ENCODE measurements at regions not wholly inside any gene's neighbourhood (a gene's known extent, or its start where the extent isn't known, plus 50 kb on each side); places are given as distances from the start of the nearest gene placed in this dataset.
"Not testable (repeated sequence)": the region's sequence is repeated elsewhere in the genome, so short reads cannot be mapped to it uniquely, and the experiment has no call there.

DNA sequence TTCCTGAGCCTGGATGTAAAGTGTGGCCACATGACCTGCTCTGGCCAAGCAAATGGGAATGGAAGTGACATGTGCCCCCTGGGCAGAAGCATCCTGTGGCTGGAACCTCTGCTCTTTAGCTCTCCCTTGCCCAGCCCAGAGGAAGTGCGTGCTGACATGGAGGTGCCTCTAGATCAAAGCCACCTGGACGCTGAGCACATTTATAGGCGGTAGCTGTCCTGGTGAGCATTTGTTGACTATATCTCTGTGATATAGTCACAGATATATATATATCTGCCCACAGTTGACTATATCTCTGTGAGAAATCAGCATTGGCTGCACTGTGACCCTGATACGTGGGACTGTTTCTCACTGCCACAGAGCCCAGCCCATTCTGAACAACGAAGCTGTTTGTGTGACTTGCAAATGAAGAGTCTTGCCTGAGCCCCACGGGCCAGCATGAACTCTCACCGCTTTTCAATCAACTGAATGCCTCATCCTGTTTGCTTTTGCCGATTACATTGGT is 118.8 kb downstream of the C16orf95 start:
- Mint-ChIP-seq H3K36me3 (no peaks in the 10 kb centered on the region), H3K9me3 (no peaks in the 10 kb centered on the region), H3K27ac (no peak overlapping the region)
- no peak for DNase-seq (ENCODE audit: low spot score in 2 of 2)
- ATAC-seq = no peak

DNA sequence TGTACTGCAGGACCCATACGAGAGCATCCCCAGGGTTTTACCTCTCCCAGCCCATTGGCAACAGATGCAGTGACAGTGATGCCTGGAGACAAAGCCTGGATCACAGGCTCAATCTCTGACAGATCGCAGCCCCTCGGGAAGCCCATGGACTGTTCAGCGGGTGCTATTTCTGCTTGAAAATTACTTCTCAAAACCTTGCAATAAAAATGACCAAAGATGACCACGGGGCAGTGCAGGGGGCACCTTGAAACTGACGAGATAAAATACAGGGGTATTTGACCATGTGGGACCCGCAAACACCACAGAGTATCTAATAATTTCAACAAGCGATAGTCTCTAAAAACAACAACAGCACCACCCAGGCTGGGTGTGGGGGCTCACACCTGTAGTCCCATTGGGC is 118.3 kb downstream of the C16orf95 start:
- no peak overlapping the region for H3K27ac Mint-ChIP-seq
- DNase-seq (ENCODE audit: low spot score in 2 of 2) = no peak
- H3K36me3 Mint-ChIP-seq = no peaks in the 10 kb centered on the region
- no peak for ATAC-seq
- no peaks in the 10 kb centered on the region for H3K9me3 Mint-ChIP-seq

DNA sequence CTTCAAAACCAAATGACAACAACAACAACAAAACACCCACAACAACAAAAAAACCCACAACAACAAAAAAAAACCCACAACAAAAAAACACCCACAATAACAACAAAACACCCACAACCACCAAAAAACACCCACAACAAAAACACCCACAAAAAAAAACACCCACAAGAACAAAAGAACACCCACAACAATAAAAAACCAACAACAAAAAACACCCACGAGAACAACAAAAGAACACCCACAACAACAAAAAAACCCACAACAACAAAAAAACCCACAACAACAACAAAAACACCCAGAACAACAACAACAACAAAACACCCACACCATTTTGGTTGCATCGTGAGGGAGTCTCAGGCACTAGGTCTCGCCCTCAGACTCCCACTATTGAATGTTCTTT is 117.8 kb downstream of the C16orf95 start:
- DNase-seq (ENCODE audit: low spot score in 2 of 2) (no peak), ATAC-seq (no peak)
- H3K36me3 Mint-ChIP-seq = no peaks in the 10 kb centered on the region
- H3K27ac Mint-ChIP-seq = peak overlapping the region in 1 of 2 donors; percentile 18
- no peaks in the 10 kb centered on the region for H3K9me3 Mint-ChIP-seq

DNA sequence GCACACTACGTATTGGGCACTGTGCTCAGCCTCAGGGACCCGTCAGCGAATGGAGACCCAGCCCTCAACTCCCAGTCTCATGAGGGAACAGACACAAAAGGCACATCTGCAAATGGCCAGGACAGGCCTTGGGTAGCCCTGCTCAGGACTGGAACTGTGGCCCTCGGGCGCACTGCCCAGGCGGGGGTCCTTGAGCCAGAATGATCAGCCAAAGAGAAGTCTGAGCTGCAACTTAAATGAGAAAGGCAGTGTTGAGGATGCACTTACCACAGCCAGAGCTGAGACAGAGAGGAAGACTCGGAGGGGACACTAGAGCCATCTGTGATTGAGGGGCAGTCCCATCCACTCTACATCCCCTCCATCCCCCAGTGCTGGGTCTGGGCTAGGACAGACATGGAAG is 117.3 kb downstream of the C16orf95 start:
- H3K36me3 Mint-ChIP-seq = no peaks in the 10 kb centered on the region
- ATAC-seq (no peak), DNase-seq (ENCODE audit: low spot score in 2 of 2) (no peak)
- no peaks in the 10 kb centered on the region for H3K9me3 Mint-ChIP-seq
- no peak overlapping the region for H3K27ac Mint-ChIP-seq

DNA sequence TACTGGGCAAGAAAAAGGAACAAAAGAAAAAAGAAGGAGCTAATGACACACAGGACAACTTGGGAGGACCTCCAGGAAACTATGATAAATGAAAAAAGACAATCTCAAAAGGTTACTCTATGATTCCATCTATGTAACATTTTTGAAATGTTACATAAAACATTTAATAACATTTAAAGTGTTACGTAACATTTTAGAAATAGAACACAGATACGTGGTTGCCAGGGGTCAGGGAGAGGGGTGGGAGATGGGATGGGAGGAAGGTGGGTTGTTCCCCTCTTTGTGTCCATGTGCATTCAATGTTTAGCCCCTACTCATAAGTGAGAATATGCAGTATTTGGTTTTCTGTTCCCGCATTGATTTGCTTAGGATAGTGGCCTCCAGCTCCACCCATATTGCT is 116.6 kb downstream of the C16orf95 start:
- ATAC-seq = no peak
- no peaks in the 10 kb centered on the region for H3K36me3 Mint-ChIP-seq
- DNase-seq (ENCODE audit: low spot score in 2 of 2) = no peak
- H3K9me3 Mint-ChIP-seq = no peaks in the 10 kb centered on the region
- H3K27ac Mint-ChIP-seq = no peak overlapping the region

DNA sequence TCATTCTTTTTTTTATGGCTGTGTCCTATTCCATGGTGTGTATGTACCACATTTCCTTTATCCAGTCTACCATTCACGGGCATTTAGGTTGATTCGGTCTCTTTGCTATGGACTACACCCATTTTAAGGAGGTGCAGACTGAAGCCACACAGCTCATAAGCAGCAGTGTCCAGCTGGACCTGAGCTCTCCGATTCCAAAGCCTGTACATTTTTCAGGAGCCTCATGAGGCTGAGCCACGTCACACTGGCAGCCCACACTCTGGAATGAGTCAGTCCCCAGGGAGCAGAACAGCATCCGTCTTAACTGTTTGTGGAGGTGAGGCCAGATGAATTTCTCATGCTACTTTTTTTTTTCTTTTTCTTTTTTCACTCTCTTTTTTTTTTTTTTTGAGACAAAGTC is 116.1 kb downstream of the C16orf95 start:
- Mint-ChIP-seq H3K27ac (no peak overlapping the region), H3K9me3 (no peaks in the 10 kb centered on the region), H3K36me3 (no peaks in the 10 kb centered on the region)
- DNase-seq (ENCODE audit: low spot score in 2 of 2) (no peak), ATAC-seq (no peak)

DNA sequence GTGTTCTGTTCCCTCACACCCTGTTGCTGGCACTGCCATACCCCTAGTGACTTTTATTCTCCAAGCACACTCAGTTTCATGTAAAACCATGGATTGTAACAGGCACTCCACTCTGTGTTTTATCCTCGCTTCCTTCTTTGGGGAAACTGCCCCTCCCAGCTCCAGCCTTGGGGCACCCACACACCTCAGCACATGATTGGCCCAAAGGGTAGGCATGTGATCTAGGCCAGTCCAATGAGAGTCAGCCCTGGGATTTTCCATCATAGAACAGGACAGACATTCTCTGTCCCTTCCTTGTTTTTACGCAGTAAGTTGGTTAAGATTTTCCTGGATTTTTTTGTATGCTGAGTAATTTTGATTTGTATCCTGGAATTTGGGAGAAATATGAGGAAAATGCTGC is 115.4 kb downstream of the C16orf95 start:
- peak overlapping the region in 1 of 2 donors; percentile 47 for H3K27ac Mint-ChIP-seq
- ATAC-seq (no peak), DNase-seq (ENCODE audit: low spot score in 2 of 2) (no peak)
- H3K36me3 Mint-ChIP-seq = no peaks in the 10 kb centered on the region
- H3K9me3 Mint-ChIP-seq = no peaks in the 10 kb centered on the region

DNA sequence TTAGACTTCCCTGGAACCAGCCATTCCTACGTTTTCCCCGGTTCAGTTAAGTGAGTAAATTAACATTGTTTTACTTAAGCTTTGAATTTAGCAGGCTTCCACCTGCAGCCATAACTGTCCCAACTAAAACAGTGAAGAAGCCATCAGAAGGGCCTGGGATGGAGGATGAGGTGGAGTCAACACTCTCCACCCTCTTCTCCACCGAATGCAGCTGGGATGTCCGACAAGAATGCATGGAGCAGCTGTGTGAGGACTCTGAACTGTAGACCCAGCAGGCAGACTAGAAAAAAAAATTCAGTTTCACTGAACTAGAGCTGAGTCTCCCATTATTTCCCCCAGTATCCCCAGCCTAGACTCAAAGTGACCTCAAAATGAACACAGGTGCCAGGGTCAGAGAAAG is 114.8 kb downstream of the C16orf95 start:
- DNase-seq (ENCODE audit: low spot score in 2 of 2) = no peak
- no peak for ATAC-seq
- Mint-ChIP-seq H3K36me3 (no peaks in the 10 kb centered on the region), H3K27ac (no peak overlapping the region), H3K9me3 (no peaks in the 10 kb centered on the region)

DNA sequence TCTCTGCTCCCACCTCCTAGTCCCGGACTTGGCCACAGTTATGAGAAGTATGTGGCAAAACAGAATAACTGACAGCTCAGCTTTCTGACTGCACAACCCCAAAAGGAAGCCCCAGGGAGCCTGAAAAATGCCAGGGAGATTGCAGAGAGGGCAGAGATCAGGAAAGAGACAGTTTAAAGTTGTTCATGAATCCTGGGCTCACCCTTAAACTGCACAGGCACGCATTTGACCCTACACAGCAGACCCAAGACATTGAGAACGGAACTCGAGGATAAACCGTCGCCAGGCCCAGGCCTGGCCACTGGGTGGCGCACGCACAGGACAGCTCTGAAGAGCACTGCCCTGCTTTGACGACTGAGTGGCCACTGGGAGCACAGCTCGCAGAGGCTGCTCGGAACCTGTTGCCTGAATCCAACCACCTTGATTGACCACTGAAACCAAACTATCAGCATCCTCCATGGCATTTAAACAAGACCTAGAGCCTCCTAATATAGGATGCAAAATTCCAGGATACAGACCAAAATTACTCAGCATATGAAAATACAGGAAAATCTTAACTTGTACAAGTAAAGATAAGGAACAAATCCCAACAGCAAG is 114.0 kb downstream of the C16orf95 start:
- Mint-ChIP-seq H3K9me3 (no peaks in the 10 kb centered on the region), H3K36me3 (no peaks in the 10 kb centered on the region), H3K27ac (no peak overlapping the region)
- peak; percentile 82 to 86 for ATAC-seq
- DNase-seq (ENCODE audit: low spot score in 2 of 2) = peak in 1 of 2 donors; percentile 73

DNA sequence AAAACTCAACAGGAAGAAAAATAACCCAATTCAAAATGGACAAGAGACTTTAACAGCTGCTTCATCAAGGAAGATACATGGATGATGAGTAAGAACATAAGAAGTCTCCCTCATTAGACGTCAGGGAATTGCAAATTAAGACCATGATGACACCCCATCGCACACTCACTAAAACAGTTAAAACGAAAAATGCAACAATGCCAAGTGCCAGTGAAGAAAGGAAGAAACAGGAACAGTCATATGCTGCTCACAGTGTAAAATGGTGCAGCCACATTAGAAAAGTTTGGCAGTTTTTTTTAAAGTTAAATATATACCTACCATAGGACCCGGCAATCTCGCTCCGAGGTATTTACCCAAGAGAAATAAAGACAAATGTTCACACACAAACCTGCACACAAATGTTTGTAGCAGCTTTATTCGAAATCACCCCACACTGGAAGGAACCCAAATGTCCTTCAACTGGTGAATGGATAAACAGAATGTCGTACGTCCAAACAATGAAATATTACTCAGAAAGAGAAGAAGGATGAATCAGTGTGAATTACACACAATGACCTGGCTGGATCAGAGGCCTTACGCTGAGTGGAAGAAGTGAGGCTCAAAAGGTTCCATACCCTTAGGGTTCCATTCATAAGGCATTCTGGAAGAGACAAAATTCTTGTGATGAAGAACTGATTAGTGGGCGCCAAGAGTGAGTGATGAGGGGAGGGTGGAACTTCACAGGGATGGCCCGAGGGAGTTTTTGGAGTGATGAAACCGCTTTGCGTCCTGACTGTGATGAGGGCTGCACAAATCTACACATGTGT is 110.3 kb downstream of the C16orf95 start:
- no peak for DNase-seq (ENCODE audit: low spot score in 2 of 2)
- Mint-ChIP-seq H3K36me3 (no peaks in the 10 kb centered on the region), H3K27ac (no peak overlapping the region), H3K9me3 (no peaks in the 10 kb centered on the region)
- ATAC-seq = no peak

DNA sequence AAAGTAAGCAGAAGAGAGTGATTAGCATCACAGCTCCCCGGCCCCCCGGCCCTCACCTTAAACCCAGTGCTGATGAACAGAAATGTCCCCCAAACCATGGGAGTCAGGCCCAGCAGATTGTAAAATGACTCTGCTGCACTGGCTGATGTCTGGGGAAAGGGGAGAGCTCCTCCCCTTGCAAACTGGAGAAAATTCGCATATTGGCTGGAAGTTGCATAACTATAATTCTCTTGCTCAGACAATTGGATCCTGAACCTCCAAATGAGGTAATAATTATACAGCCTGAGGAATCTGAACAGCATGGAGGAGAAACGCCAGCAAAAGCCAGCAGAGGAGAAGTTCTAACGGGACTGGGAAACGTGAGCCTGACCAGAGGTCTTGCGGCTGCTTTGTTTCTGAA is 109.7 kb downstream of the C16orf95 start:
- no peak overlapping the region for H3K27ac Mint-ChIP-seq

DNA sequence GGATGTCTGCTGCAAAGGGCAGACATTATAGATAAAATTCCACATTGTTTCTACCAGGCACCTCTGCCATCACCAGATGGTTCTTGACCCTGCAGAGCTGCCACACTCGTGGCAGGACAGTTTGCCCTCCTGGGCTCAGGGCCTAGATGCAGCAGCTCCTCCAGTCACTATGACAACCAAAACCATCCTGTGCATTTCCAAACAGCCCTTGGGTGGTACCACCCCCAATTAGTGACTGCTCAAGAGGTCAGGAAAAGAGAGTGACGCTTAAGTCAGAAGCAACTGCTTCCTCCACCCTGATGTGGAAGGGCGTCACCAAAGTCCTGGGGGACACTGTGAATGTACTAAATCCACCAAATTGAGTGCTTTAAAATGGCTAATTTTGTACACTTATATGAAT is 109.2 kb downstream of the C16orf95 start:
- no peaks in the 10 kb centered on the region for H3K9me3 Mint-ChIP-seq
- DNase-seq (ENCODE audit: low spot score in 2 of 2) (no peak), ATAC-seq (no peak)
- H3K27ac Mint-ChIP-seq = no peak overlapping the region
- H3K36me3 Mint-ChIP-seq = no peaks in the 10 kb centered on the region

More for the DNA sequence above, 109.7 kb downstream of the C16orf95 start:
- Mint-ChIP-seq H3K36me3 (no peaks in the 10 kb centered on the region), H3K9me3 (no peaks in the 10 kb centered on the region)
- no peak for ATAC-seq
- no peak for DNase-seq (ENCODE audit: low spot score in 2 of 2)

DNA sequence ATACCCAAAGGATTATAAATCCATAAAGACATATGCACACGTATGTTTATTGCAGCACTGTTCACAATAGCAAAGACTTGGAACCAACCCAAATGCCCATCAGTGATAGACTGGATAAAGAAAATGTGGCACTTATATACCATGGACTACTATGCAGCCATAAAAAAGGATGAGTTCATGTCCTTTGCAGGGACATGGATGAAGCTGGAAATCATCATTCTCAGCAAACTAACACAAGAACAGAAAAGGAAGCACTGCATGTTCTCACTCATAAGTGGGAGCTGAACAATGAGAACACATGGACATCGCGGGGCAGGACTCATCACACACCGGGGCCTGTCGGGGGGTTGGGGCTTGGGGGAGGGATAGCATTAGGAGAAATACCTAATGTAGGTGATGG is 108.2 kb downstream of the C16orf95 start:
- not testable (repeated sequence) for ATAC-seq; H3K27ac Mint-ChIP-seq; H3K36me3 Mint-ChIP-seq; DNase-seq (ENCODE audit: low spot score in 2 of 2); H3K9me3 Mint-ChIP-seq

DNA sequence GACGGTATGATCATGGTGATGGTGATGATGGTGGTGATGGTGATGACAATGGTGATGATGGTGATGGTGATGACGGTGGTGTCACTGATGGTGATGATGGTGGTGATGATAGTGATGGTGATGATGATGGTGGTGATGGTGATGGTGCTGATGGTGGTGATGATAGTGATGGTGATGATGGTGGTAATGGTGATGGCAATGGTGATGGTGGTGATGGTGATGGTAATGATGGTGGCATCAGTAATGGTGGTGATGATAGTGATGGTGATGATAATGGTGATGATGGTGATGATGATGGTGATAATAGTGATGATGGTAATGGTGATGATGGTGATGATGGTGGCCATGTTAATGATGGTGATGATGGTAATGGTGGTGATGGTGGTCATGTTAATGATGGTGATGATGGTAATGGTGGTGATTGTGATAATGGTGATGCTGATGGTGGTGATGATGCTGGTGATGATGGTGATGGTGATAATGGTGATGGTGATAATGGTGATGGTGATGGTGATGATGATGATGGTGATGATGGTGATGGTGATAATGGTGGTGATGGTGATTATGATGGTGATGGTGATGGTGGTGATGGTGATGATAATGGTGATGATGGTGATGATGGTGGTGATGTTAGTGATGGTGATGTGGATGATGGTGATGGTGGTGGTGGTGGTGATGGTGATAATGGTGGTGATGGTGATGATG is 107.2 kb downstream of the C16orf95 start:
- ATAC-seq (no peak), DNase-seq (ENCODE audit: low spot score in 2 of 2) (no peak)
- Mint-ChIP-seq H3K9me3 (no peaks in the 10 kb centered on the region), H3K27ac (no peak overlapping the region), H3K36me3 (no peaks in the 10 kb centered on the region)

DNA sequence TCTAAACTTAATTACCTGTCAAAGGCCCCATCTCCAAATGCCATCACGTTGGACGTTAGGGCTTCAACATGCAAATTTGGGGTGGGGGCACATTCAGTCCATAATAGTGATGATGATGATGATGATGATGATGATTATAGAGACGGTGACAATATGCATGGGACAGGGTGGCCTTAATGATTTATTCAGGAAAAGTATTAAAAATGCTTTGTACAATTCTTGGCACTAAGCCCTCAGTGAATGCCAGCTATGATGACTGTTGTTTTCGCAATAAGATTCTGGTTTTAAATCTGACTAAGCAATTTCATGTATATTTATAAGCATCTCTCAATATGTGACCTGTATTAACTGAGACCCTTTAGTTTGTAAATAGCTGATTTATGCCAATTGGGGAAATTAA is 106.3 kb downstream of the C16orf95 start:
- no peaks in the 10 kb centered on the region for H3K36me3 Mint-ChIP-seq
- H3K27ac Mint-ChIP-seq = no peak overlapping the region
- DNase-seq (ENCODE audit: low spot score in 2 of 2) = no peak
- ATAC-seq = no peak
- no peaks in the 10 kb centered on the region for H3K9me3 Mint-ChIP-seq

DNA sequence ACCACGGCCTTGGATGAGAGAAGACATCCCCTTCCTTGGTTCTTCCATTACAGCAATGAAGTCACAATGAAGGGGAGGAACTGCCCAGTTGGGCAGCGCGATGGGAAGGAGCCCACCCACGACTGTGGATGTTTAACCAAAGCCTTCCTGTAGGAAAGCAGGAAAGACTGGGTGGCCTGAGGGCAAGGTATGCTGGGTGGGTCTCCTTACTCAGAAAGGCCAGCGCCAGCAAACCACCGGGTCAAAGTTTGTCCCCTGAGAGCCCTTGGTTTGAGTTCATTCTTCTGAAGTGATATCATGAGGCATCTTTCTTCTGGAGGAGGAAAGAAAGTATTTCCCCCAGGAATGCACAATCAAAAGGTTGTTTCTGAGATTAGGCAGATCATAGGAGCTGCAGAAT is 105.2 kb downstream of the C16orf95 start:
- no peak for ATAC-seq
- no peak overlapping the region for H3K27ac Mint-ChIP-seq
- H3K9me3 Mint-ChIP-seq = no peaks in the 10 kb centered on the region
- DNase-seq (ENCODE audit: low spot score in 2 of 2) = no peak
- H3K36me3 Mint-ChIP-seq = no peaks in the 10 kb centered on the region

DNA sequence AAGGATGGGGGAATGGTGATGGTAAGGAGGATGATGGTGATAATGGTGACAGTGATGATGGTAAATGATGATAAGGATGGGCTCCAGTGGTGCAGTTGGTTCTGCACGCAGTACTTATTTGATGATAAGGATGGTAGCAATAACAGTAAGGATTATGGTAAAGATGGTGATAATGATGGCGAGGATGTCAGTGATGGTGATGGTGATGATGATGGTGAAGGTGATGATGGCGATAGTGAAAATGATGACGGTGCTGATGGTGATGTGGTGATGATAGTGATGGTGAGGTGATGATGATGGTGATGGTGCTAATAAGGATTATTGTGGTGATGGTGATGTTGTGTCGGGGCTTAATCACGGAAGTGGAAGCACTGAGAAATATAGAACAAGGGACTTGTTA is 103.7 kb downstream of the C16orf95 start:
- DNase-seq (ENCODE audit: low spot score in 2 of 2) (no peak), ATAC-seq (no peak)
- H3K9me3 Mint-ChIP-seq = no peaks in the 10 kb centered on the region

More for the DNA sequence above, 103.7 kb downstream of the C16orf95 start:
- no peak overlapping the region for H3K27ac Mint-ChIP-seq
- no peaks in the 10 kb centered on the region for H3K36me3 Mint-ChIP-seq

Data from activated naive CD4-positive, alpha-beta T cell treated with anti-CD3 and anti-CD28 coated beads, Interleukin-2, amount 50 U/mL, for 72 hours (primary cell).